K562 (cell line): ENCODE measurements at regions not wholly inside any gene's neighbourhood (a gene's known extent, or its start where the extent isn't known, plus 50 kb on each side); places are given as distances from the start of the nearest gene placed in this dataset.

Experiments used
- ATAC-seq: fragments of 200-7000 bp; cut with Tn5 transposase; 3 replicates; pipeline ENCODE4 v1.9.1; 2020; ENCODE audit warnings: moderate library complexity
- BruUV-seq: library from RNA; stranded (reverse); fragments of 400-500 nt; replicated peaks from 2 replicates; lab custom pipeline; 2021; lab: Mats Ljungman, UMichigan
- CTCF ChIA-PET: fragments of 300-600 bp; formaldehyde crosslinking; extraction: SDS; loops from one replicate; lab custom pipeline; 2021; ENCODE audit warnings: low intra/inter-chr PET ratio; lab: Yijun Ruan, JAX
- POLR2A ChIA-PET: fragments of 300-600, 350-650 bp; sonication (Branson Sonifier 250); formaldehyde crosslinking; extraction: SDS; loops from one replicate; lab custom pipeline; 2021; ENCODE audit warnings: antibody characterized with exemption, inconsistent platforms; lab: Yijun Ruan, JAX
- DNase-seq, 4 experiments: peaks; one replicate each; pipeline versions ENCODE4 v3.0.0 to v3.0.0-alpha.2; 2011 to 2018; ENCODE audit warnings: low spot score in 3 of 4, mixed read lengths in 3 of 4; ENCODE audit errors: extremely low read depth in 1 of 4
- FAIRE-seq: peaks from 2 replicates; lab custom pipeline; 2011; peaks lifted over from hg19 to GRCh38; lab: Jason Lieb, UNC
- H2AFZ ChIP-seq: 2 replicates; pipeline ENCODE4 v1.6.0; 2011; ENCODE audit warnings: low read depth, low read length, control low read depth, inconsistent platforms
- H3K27ac ChIP-seq: fragments of 200-600 bp; 3 replicates; pipeline ENCODE4 v1.8.0; 2011; ENCODE audit warnings: low read depth, mild to moderate bottlenecking, control low read depth, inconsistent platforms, low read length, moderate library complexity, mixed read lengths; ENCODE audit errors: extremely low read depth
- H3K27me3 ChIP-seq, 2 experiments: fragments of 300-600 bp in 1 of 2; 2 replicates in 1 of 2; 3 replicates in 1 of 2; pipeline versions ENCODE4 v1.6.0 to v1.8.0; 2011; ENCODE audit warnings: inconsistent platforms in 2 of 2, low read length in 2 of 2, mild to moderate bottlenecking in 1 of 2, mixed read lengths in 1 of 2, moderate library complexity in 1 of 2; ENCODE audit not compliant: control insufficient read depth in 2 of 2, insufficient read depth in 2 of 2
- H3K36me3 ChIP-seq: fragments of 300-600 bp; 3 replicates; pipeline ENCODE4 v1.8.0; 2011; ENCODE audit warnings: mild to moderate bottlenecking, low read length, inconsistent platforms; ENCODE audit not compliant: control insufficient read depth, insufficient read depth
- H3K4me1 ChIP-seq, 2 experiments: fragments of 200-600 bp in 1 of 2; replicated peaks in 1 of 2; 2 replicates in 1 of 2; 3 replicates in 1 of 2; pipeline versions ENCODE4 v1.5.1 to v1.8.0; 2011; ENCODE audit warnings: inconsistent platforms in 2 of 2, low read length in 2 of 2, mild to moderate bottlenecking in 1 of 2, mixed read lengths in 1 of 2, moderate library complexity in 1 of 2; ENCODE audit not compliant: control insufficient read depth in 2 of 2, insufficient read depth in 2 of 2
- H3K4me2 ChIP-seq: 2 replicates; pipeline ENCODE4 v1.6.1; 2011; ENCODE audit warnings: low read length, control low read depth, inconsistent platforms, mixed read lengths; ENCODE audit not compliant: insufficient read depth
- H3K4me3 ChIP-seq: fragments of 200-600 bp; sonication (generic), shearing (Covaris generic); 2 replicates; pipeline ENCODE4 v1.5.1; 2016; ENCODE audit warnings: control low read depth, inconsistent platforms
- H3K79me2 ChIP-seq: fragments of 200-600 bp; 3 replicates; pipeline ENCODE4 v1.8.0; 2011; ENCODE audit warnings: low read length, inconsistent platforms; ENCODE audit not compliant: control insufficient read depth, insufficient read depth
- H3K9ac ChIP-seq, 2 experiments: 2 replicates each; pipeline versions ENCODE4 v1.6.0 to v1.6.1; 2011; ENCODE audit warnings: low read depth in 2 of 2, low read length in 2 of 2, control low read depth in 1 of 2, inconsistent platforms in 1 of 2, mild to moderate bottlenecking in 1 of 2, mixed read lengths in 1 of 2; ENCODE audit not compliant: insufficient read depth in 1 of 2
- H3K9me1 ChIP-seq: one replicate; pipeline ENCODE4 v1.6.0; 2011; ENCODE audit warnings: inconsistent platforms, mild to moderate bottlenecking, low read length, moderate library complexity; ENCODE audit not compliant: control insufficient read depth, insufficient read depth
- H3K9me3 ChIP-seq: replicated peaks from 2 replicates; pipeline ENCODE4 v1.5.1; 2011; ENCODE audit warnings: low read depth, low read length, inconsistent platforms; ENCODE audit not compliant: control insufficient read depth, insufficient read depth
- H4K20me1 ChIP-seq: replicated peaks from 2 replicates; pipeline ENCODE4 v1.6.1; 2011; ENCODE audit warnings: low read length, inconsistent platforms, mixed read lengths; ENCODE audit not compliant: control insufficient read depth, insufficient read depth
- BCOR ChIP-seq: fragments of 450-650 bp; IDR thresholded peaks from 2 replicates; pipeline ENCODE4 v1.6.1; 2016
- KLF6 ChIP-seq: fragments of 250-450 bp; sonication (Bioruptor Pico); IDR thresholded peaks from 2 replicates; pipeline ENCODE4 v1.4.0; 2020; ENCODE audit warnings: mild to moderate bottlenecking, moderate library complexity, borderline replicate concordance
- MAFF ChIP-seq: IDR thresholded peaks from 2 replicates; pipeline ENCODE4 v1.6.1; 2012; ENCODE audit warnings: low read length, improper control_type of control experiment
- MIER1 ChIP-seq: fragments of 450-650 bp; IDR thresholded peaks from 2 replicates; pipeline ENCODE4 v1.6.1; 2016; ENCODE audit warnings: antibody characterized with exemption, mild to moderate bottlenecking, low read depth
- TAF1 ChIP-seq: IDR thresholded peaks from 2 replicates; pipeline ENCODE4 v1.6.1; 2011; ENCODE audit warnings: mild to moderate bottlenecking, low read length, moderate library complexity; ENCODE audit not compliant: insufficient read depth, control insufficient read depth, severe bottlenecking; ENCODE audit errors: extremely low read depth
- ZFP1 ChIP-seq: fragments of 450-650 bp; formaldehyde crosslinking; IDR thresholded peaks from 2 replicates; pipeline ENCODE4 v1.4.0; 2020; ENCODE audit warnings: mild to moderate bottlenecking, mixed read lengths
- WGBS: fragments of 100-300 bp; shearing (Covaris generic); methylation state at CpG from one replicate; pipeline ENCODE4 v1.1.6; 2016; ENCODE audit warnings: low coverage, mixed read lengths; ENCODE audit not compliant: insufficient coverage; ENCODE audit errors: missing lambda C conversion rate; 5-methylcytosine and 5-hydroxymethylcytosine counted together
- in situ Hi-C: fragments of 300-500 bp; cut with MboI; formaldehyde crosslinking; loops from 4 replicates; pipeline ENCODE4 v1.15.0; 2018; ENCODE audit warnings: inconsistent platforms, mixed read lengths
- intact Hi-C: fragments of 100-400 bp; cut with micrococcal nuclease; formaldehyde crosslinking; loops from 2 replicates; pipeline ENCODE4 v1.14.2; 2022
- TF ChIP-seq, protein P1 (sequence below): sonication (generic); formaldehyde crosslinking; IDR thresholded peaks from 2 replicates; pipeline ENCODE4 v1.8.1; 2022; ENCODE audit warnings: missing genetic modification reagents
- TF ChIP-seq, protein P2 (sequence below): sonication (generic); formaldehyde crosslinking; IDR thresholded peaks from 2 replicates; pipeline ENCODE4 v1.8.0; 2022; ENCODE audit warnings: missing genetic modification reagents, mild to moderate bottlenecking, borderline replicate concordance
- TF ChIP-seq, protein P3 (sequence below): fragments of 250-450 bp; sonication (Bioruptor Pico); IDR thresholded peaks from 2 replicates; pipeline ENCODE4 v1.8.0; 2022; ENCODE audit warnings: inconsistent platforms

- intact Hi-C loops (no loop called here), in situ Hi-C loops (no loop called here)
- Histone ChIP-seq H3K9ac (no peak overlapping the region), H3K36me3 (no peaks in the 10 kb centered on the region), H3K4me2 (no peak overlapping the region), H3K79me2 (no peaks in the 10 kb centered on the region; the same call in 2 of the 3 replicates), H3K27ac (no peak overlapping the region), H3K27me3 (no peaks in the 10 kb centered on the region), H3K9me1 (no peaks in the 10 kb centered on the region), H3K9me3 (no peaks in the 10 kb centered on the region), H3K4me1 (no peaks in the 10 kb centered on the region), H4K20me1 (no peaks in the 10 kb centered on the region), H3K4me3 (no peak overlapping the region), H2AFZ (no peak overlapping the region)
- FAIRE-seq, result no peak
- WGBS, result 29% methylated on average over 4 of the region's 4 CpGs
- TF ChIP-seq ZFP1 (no peak), TAF1 (no peak), KLF6 (CRISPR knock-in tag) (no peak), MIER1 (no peak), BCOR (no peak), MAFF (no peak)
- TF ChIP-seq, protein P1, sequence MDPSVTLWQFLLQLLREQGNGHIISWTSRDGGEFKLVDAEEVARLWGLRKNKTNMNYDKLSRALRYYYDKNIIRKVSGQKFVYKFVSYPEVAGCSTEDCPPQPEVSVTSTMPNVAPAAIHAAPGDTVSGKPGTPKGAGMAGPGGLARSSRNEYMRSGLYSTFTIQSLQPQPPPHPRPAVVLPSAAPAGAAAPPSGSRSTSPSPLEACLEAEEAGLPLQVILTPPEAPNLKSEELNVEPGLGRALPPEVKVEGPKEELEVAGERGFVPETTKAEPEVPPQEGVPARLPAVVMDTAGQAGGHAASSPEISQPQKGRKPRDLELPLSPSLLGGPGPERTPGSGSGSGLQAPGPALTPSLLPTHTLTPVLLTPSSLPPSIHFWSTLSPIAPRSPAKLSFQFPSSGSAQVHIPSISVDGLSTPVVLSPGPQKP, result no peak
- TF ChIP-seq, protein P2, sequence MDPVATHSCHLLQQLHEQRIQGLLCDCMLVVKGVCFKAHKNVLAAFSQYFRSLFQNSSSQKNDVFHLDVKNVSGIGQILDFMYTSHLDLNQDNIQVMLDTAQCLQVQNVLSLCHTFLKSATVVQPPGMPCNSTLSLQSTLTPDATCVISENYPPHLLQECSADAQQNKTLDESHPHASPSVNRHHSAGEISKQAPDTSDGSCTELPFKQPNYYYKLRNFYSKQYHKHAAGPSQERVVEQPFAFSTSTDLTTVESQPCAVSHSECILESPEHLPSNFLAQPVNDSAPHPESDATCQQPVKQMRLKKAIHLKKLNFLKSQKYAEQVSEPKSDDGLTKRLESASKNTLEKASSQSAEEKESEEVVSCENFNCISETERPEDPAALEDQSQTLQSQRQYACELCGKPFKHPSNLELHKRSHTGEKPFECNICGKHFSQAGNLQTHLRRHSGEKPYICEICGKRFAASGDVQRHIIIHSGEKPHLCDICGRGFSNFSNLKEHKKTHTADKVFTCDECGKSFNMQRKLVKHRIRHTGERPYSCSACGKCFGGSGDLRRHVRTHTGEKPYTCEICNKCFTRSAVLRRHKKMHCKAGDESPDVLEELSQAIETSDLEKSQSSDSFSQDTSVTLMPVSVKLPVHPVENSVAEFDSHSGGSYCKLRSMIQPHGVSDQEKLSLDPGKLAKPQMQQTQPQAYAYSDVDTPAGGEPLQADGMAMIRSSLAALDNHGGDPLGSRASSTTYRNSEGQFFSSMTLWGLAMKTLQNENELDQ, result no peak
- TF ChIP-seq, protein P3, sequence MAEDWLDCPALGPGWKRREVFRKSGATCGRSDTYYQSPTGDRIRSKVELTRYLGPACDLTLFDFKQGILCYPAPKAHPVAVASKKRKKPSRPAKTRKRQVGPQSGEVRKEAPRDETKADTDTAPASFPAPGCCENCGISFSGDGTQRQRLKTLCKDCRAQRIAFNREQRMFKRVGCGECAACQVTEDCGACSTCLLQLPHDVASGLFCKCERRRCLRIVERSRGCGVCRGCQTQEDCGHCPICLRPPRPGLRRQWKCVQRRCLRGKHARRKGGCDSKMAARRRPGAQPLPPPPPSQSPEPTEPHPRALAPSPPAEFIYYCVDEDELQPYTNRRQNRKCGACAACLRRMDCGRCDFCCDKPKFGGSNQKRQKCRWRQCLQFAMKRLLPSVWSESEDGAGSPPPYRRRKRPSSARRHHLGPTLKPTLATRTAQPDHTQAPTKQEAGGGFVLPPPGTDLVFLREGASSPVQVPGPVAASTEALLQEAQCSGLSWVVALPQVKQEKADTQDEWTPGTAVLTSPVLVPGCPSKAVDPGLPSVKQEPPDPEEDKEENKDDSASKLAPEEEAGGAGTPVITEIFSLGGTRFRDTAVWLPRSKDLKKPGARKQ (CRISPR knock-in tag), result no peak
- ATAC-seq, result no peak; the same call in 1 of the 3 replicates
- no TSS peak for BruUV-seq
- POLR2A ChIA-PET, result no interaction called here
- CTCF ChIA-PET, result no interaction called here
- DNase-seq, result no peak
These were observed 259.2 kb upstream of the NOVA1 start for GRCh38 chr14:26856876-26857518.
